ENCODE measurements at regions not wholly inside any gene's neighbourhood (a gene's known extent, or its start where the extent isn't known, plus 50 kb on each side); places are given as distances from the start of the nearest gene placed in this dataset.

- TF ChIP-seq RFX5 (IDR thresholded peaks at IDR 0.05; ENCODE audit: low read length) (no peak), CTCF (IDR thresholded peaks at IDR 0.05) (no peak), FOXM1 (IDR thresholded peaks at IDR 0.05; ENCODE audit: low read depth) (no peak)
Measured at GRCh38 chr5:179468696-179469095, 81.7 kb upstream of the RUFY1 start.

Measured in SK-N-SH (cell line).